BLaER1 treated with 17β-estradiol and CSF1 and Interleukin-3, amounts not matched to agents 10 nM and 100 nM (cell line): ENCODE measurements at regions not wholly inside any gene's neighbourhood (a gene's known extent, or its start where the extent isn't known, plus 50 kb on each side); places are given as distances from the start of the nearest gene placed in this dataset.

Source experiments
- H3K27ac ChIP-seq, 11 experiments: shearing (Covaris generic); formaldehyde crosslinking; 2 replicates each; pipeline ENCODE4 v1.8.1; 2022
- H3K27me3 ChIP-seq, 11 experiments: shearing (Covaris generic); formaldehyde crosslinking; 2 replicates each; pipeline ENCODE4 v1.8.1; 2022
- H3K36me3 ChIP-seq, 11 experiments: shearing (Covaris generic); formaldehyde crosslinking; 2 replicates each; pipeline ENCODE4 v1.8.1; 2022
- H3K4me1 ChIP-seq, 10 experiments: shearing (Covaris generic); formaldehyde crosslinking; 2 replicates each; pipeline ENCODE4 v1.8.1; 2022
- H3K4me2 ChIP-seq, 11 experiments: shearing (Covaris generic); formaldehyde crosslinking; 2 replicates each; pipeline ENCODE4 v1.8.1; 2022
- H3K4me3 ChIP-seq, 10 experiments: shearing (Covaris generic); formaldehyde crosslinking; 2 replicates each; pipeline ENCODE4 v1.8.1; 2022
- H3K9ac ChIP-seq, 11 experiments: shearing (Covaris generic); formaldehyde crosslinking; 2 replicates each; pipeline ENCODE4 v1.8.1; 2022
- H3K9me3 ChIP-seq, 11 experiments: shearing (Covaris generic); formaldehyde crosslinking; replicated peaks in 1 of 11; 2 replicates each; pipeline ENCODE4 v1.8.1; 2022
- H4K20me1 ChIP-seq, 11 experiments: shearing (Covaris generic); formaldehyde crosslinking; 2 replicates each; pipeline ENCODE4 v1.8.1; 2022
- Cebpa-rat ChIP-seq, 11 experiments: shearing (Covaris generic); IDR thresholded peaks; 2 replicates each; pipeline ENCODE4 v1.8.1; 2022

DNA sequence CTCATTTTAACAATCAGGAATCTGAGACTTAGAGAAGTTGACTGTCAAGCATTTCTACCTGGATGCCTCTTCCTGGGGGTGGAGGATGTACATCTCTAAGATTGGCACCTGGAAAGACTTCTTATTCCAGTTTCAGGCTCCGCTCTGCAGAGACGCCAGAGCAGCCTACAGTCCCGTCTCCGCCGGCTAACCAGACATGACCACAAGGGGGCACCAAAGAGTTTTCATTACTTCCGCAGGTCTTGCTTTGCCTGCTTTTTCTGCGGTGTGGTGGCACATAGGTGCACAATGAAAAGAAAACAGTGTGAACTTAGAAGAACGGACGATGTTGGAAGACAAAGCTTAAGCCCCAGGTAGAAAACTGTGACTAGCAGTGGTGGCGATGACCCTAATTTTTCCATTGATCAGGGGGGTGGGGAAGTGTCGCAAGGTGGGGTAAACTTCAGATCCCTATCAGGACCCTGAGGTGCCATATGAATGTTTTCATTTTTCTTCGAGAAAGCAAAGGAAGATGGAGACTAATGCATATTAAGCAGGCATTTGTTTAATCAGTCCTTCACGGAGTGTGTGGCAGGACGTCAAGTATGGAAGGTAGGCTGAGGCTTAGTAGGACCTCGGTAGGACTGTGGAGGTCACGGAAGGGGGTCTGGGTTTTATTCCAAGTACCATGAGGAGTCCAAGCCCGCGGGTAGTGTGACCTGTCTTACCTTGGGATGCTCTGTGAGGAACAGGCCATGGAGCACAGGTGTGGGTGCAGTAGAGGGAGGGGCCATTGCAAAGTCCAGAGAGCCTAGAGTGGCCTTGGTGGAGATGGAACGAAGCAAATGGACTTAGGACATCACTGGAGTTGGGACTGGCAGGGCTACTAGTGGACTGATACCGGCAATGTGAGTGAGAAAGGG is 60.1 kb upstream of the SORCS3 start:
- Histone ChIP-seq H3K27ac (no peak overlapping the region), H3K4me3 (no peak overlapping the region), H3K4me1 (peaks cover 0 to 12% (median 6%) of the 10 kb centered on the region in 10 experiments; a peak in 9 of 20 replicates), H3K36me3 (no peaks in the 10 kb centered on the region), H3K9ac (no peak overlapping the region), H4K20me1 (no peaks in the 10 kb centered on the region), H3K9me3 (peaks cover 0 to 18% (median 5%) of the 10 kb centered on the region in 11 experiments; a peak in 7 of 22 replicates), H3K27me3 (no peaks in the 10 kb centered on the region), H3K4me2 (no peak overlapping the region)
- no peak for TF ChIP-seq Cebpa-rat (IDR thresholded peaks at IDR 0.05)

DNA sequence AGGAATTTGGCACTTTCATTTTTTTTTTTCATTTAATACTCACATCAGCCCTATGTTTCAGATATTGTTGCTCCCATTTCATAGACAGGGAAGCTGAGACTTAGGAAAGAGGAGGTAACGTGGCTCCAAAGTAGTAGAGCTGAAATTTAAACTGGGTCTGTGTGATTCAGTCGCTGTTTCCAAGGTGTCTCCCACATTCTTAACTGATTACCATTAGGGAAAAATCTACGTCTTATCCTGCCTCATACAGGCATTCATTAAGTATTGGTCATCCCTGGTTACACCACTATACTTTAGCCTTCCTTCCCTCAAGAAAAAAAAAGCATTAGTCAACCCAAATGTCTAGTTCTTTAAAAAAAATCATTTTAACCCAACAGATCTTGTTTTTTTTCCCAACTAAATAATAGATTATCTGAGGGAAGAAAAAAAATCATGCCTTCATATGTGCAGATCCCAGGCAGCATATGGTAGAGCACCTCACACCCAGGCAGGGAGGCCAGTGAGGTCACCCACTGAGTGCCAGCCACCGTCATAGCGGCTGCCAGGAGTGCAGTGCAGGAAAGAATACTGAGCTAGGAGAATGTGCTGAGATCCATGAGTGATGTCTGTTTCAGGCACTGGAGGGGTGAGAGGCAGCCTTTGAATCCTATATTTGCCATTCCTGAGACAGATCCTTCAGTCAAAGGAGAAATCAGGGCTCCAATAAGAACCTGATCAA is 59.0 kb upstream of the SORCS3 start:
- Histone ChIP-seq H3K27me3 (no peaks in the 10 kb centered on the region), H3K9me3 (peaks cover 0 to 18% (median 5%) of the 10 kb centered on the region in 11 experiments; a peak in 7 of 22 replicates), H3K27ac (no peak overlapping the region), H3K36me3 (no peaks in the 10 kb centered on the region), H3K4me3 (no peak overlapping the region), H3K4me1 (peaks cover 0 to 12% (median 6%) of the 10 kb centered on the region in 10 experiments; a peak in 9 of 20 replicates), H3K9ac (no peak overlapping the region), H4K20me1 (no peaks in the 10 kb centered on the region), H3K4me2 (no peak overlapping the region)
- no peak for TF ChIP-seq Cebpa-rat (IDR thresholded peaks at IDR 0.05)

DNA sequence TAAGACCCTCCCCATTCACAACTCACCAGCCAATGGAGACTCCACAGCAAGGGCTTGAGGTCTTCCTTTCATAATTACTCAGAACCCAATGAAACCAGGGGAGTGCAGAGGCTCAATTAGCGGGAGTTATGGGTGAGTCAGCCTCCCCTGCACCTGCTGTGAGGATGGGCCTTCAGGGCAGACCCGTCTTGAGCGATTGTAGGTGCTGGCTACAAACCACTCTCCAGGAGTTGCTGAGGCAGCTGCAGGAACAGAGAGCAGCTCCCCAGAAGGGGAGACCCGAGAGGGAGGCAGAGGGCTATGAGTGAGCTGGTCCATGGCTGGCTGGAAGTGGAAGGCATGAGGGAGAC is 58.5 kb upstream of the SORCS3 start:
- Histone ChIP-seq H3K4me1 (peaks cover 0 to 6% (median 1%) of the 10 kb centered on the region in 10 experiments; a peak in 9 of 20 replicates), H3K36me3 (no peaks in the 10 kb centered on the region), H3K27me3 (no peaks in the 10 kb centered on the region), H3K4me2 (no peak overlapping the region), H4K20me1 (no peaks in the 10 kb centered on the region), H3K9ac (no peak overlapping the region), H3K9me3 (peaks cover 0 to 18% (median 5%) of the 10 kb centered on the region in 11 experiments; a peak in 7 of 22 replicates), H3K4me3 (no peak overlapping the region), H3K27ac (no peak overlapping the region)
- TF ChIP-seq Cebpa-rat (IDR thresholded peaks at IDR 0.05): no peak

DNA sequence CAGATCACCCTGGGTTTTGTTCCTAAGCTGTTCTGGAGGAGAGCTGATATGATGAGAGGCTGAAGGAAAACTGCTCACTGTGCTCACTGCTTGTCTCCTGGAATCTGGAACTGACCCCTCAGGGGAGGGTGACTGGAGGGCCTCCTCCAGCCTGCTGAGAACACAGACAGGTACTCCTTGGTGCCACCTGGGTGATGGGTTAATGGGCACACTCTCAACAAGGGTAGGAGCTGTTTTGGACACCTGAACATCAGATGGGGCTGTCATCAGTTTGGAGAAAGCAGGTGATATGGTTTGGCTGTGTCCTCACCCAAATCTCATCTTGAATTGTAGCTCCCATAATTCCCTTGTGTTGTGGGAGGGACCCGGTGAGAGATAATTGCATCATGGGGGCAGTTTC is 58.1 kb upstream of the SORCS3 start:
- no peak overlapping the region for H3K4me3 ChIP-seq
- H3K9ac ChIP-seq: no peak overlapping the region
- no peak overlapping the region for H3K4me2 ChIP-seq
- peaks cover 0 to 2% (median 0%) of the 10 kb centered on the region in 10 experiments; a peak in 1 of 20 replicates for H3K4me1 ChIP-seq
- TF ChIP-seq Cebpa-rat (IDR thresholded peaks at IDR 0.05): no peak
- no peaks in the 10 kb centered on the region for H3K27me3 ChIP-seq
- H3K36me3 ChIP-seq: no peaks in the 10 kb centered on the region
- H4K20me1 ChIP-seq: no peaks in the 10 kb centered on the region
- H3K9me3 ChIP-seq: peaks cover 0 to 18% (median 5%) of the 10 kb centered on the region in 11 experiments; a peak in 7 of 22 replicates
- H3K27ac ChIP-seq: no peak overlapping the region

DNA sequence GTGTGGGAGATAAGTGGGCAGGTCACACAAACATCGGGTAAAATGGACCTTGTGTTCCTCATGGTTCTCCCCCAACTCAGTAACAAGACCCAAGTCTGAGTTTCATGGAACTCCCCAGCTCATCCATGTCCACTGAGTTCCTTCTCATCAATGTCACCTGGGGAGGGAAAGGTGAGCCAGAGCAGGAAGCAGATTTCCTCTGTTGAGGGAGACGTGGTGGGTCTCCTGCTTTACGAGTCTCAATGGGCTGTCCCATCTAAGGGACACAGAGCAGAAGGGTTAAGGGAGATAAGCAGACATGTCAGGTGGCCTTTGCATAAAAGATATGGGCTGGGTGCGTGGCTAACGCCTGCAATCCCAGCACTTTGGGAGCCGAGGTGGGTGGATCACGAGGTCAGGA is 56.5 kb upstream of the SORCS3 start:
- H3K4me2 ChIP-seq: no peak overlapping the region
- no peak overlapping the region for H3K4me3 ChIP-seq
- no peaks in the 10 kb centered on the region for H3K27me3 ChIP-seq
- H3K4me1 ChIP-seq: no peaks in the 10 kb centered on the region
- TF ChIP-seq Cebpa-rat (IDR thresholded peaks at IDR 0.05): no peak
- peaks cover 0 to 18% (median 5%) of the 10 kb centered on the region in 11 experiments; a peak in 7 of 22 replicates for H3K9me3 ChIP-seq
- H3K36me3 ChIP-seq: no peaks in the 10 kb centered on the region
- no peaks in the 10 kb centered on the region for H4K20me1 ChIP-seq
- no peak overlapping the region for H3K27ac ChIP-seq
- H3K9ac ChIP-seq: no peak overlapping the region

DNA sequence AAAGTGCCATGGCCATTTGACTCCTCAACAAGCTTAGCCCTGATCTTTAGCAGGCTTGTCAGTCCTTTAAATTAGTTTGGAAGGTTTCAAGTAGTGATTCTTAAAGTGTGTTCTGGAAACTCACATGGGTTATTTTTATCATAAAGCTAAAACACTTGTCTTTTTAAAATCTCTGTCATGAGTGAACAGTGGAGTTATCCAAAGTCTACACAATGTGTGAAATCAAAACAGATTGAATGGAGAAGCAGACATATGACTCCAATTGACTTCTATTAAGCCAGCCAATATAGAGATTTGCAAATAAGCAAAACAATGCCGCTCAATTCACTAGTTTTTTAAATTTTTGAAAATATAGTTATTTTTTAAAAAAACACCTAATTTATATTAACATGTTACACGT is 53.3 kb upstream of the SORCS3 start:
- no peaks in the 10 kb centered on the region for H4K20me1 ChIP-seq
- H3K4me3 ChIP-seq: no peak overlapping the region
- H3K4me1 ChIP-seq: no peaks in the 10 kb centered on the region
- no peak overlapping the region for H3K4me2 ChIP-seq
- no peaks in the 10 kb centered on the region for H3K27me3 ChIP-seq
- H3K9me3 ChIP-seq: peaks cover 0 to 16% (median 1%) of the 10 kb centered on the region in 11 experiments; a peak in 7 of 22 replicates
- no peak for TF ChIP-seq Cebpa-rat (IDR thresholded peaks at IDR 0.05)
- no peaks in the 10 kb centered on the region for H3K36me3 ChIP-seq
- H3K27ac ChIP-seq: no peak overlapping the region
- no peak overlapping the region for H3K9ac ChIP-seq

DNA sequence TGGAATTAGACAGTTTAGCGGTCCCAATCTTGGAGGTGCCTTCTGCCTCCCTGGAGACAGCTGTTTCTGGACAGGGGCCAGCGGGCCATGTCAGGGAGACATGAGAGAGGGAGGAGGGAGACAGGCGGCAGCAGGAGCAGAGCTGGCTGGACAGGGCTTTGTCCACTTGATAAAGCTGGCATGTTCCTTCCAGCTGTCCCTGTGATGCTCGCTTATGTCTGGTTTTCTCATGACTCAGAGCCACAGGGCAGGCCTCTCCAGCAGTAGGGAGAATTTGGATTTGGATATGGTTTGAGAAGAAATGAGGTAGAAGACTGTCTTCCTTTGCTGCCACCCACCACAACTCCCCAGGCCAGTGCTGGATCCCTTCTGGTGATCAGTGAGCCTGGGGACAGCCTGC is 51.7 kb upstream of the SORCS3 start:
- Histone ChIP-seq H3K4me1 (peaks cover 0 to 5% (median 0%) of the 10 kb centered on the region in 10 experiments; a peak in 1 of 20 replicates), H3K4me2 (no peak overlapping the region), H3K4me3 (no peak overlapping the region), H3K9ac (no peak overlapping the region), H3K9me3 (no peaks in the 10 kb centered on the region), H3K27me3 (no peaks in the 10 kb centered on the region), H3K36me3 (no peaks in the 10 kb centered on the region), H3K27ac (no peak overlapping the region), H4K20me1 (no peaks in the 10 kb centered on the region)
- TF ChIP-seq Cebpa-rat (IDR thresholded peaks at IDR 0.05): no peak

DNA sequence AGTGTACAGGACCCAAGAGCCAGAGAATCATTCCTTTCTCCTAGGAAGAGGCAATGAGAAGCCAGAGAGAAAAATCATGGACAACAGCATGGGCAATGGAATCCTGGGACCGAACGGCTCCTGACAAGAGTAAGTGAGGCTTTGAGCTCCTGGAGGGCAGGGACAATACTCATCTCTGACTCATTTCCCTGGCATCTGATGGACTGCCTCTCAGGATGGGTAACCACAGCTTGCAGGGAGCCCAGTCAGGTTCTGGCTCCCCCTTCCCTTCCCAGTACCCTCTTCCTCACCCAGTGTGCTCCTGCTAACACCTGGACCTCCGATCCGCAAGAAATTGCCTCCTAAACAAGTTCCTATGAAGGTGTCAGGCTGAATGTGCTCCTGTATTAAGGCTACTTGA is 51.2 kb upstream of the SORCS3 start:
- no peak overlapping the region for H3K27ac ChIP-seq
- no peaks in the 10 kb centered on the region for H3K36me3 ChIP-seq

More for the DNA sequence above, 51.2 kb upstream of the SORCS3 start:
- Histone ChIP-seq H4K20me1 (no peaks in the 10 kb centered on the region), H3K4me2 (no peak overlapping the region), H3K4me3 (no peak overlapping the region), H3K27me3 (no peaks in the 10 kb centered on the region), H3K9me3 (no peaks in the 10 kb centered on the region), H3K9ac (no peak overlapping the region), H3K4me1 (peaks cover 0 to 5% (median 0%) of the 10 kb centered on the region in 10 experiments; a peak in 1 of 20 replicates)
- TF ChIP-seq Cebpa-rat (IDR thresholded peaks at IDR 0.05): no peak
